HEK293T (cell line): ENCODE measurements at regions not wholly inside any gene's neighbourhood (a gene's known extent, or its start where the extent isn't known, plus 50 kb on each side); places are given as distances from the start of the nearest gene placed in this dataset.
A peak's percentile ranks its signal among the peaks of the same experiment; 100 is the strongest.
"Not testable (repeated sequence)": the region's sequence is repeated elsewhere in the genome, so short reads cannot be mapped to it uniquely, and the experiment has no call there.

Experiments
- CTCF ChIA-PET: fragments of 350-600 bp; formaldehyde crosslinking; extraction: SDS; loops from one replicate; lab custom pipeline; 2021; ENCODE audit warnings: antibody characterized with exemption, inconsistent platforms; lab: Yijun Ruan, JAX
- POLR2A ChIA-PET: fragments of 350-600 bp; formaldehyde crosslinking; extraction: SDS; loops from one replicate; lab custom pipeline; 2020; ENCODE audit warnings: antibody characterized with exemption, inconsistent platforms; lab: Yijun Ruan, JAX
- DNase-seq: peaks from one replicate; pipeline ENCODE4 v3.0.0; 2012; ENCODE audit warnings: mixed read lengths; ENCODE audit errors: extremely low spot score
- ARNT ChIP-seq: fragments of 450-650 bp; IDR thresholded peaks from 2 replicates; pipeline ENCODE4 v1.6.1; 2017; ENCODE audit warnings: mild to moderate bottlenecking
- BHLHE40 ChIP-seq: fragments of 450-650 bp; IDR thresholded peaks from 2 replicates; pipeline ENCODE4 v1.6.1; 2016; ENCODE audit warnings: mild to moderate bottlenecking, moderate library complexity, borderline replicate concordance
- CTBP1 ChIP-seq: fragments of 450-650 bp; IDR thresholded peaks from 2 replicates; pipeline ENCODE4 v1.6.1; 2016; ENCODE audit warnings: borderline replicate concordance
- ELF4 ChIP-seq: fragments of 450-650 bp; IDR thresholded peaks from 2 replicates; pipeline ENCODE4 v1.6.1; 2017; ENCODE audit warnings: antibody characterized with exemption
- FOXA1 ChIP-seq: fragments of 450-650 bp; IDR thresholded peaks from 2 replicates; pipeline ENCODE4 v1.6.1; 2016; ENCODE audit warnings: mild to moderate bottlenecking
- FOXK2 ChIP-seq: fragments of 450-650 bp; IDR thresholded peaks from 2 replicates; pipeline ENCODE4 v1.6.1; 2016; ENCODE audit warnings: mild to moderate bottlenecking
- FOXM1 ChIP-seq: fragments of 450-650 bp; IDR thresholded peaks from 2 replicates; pipeline ENCODE4 v1.6.1; 2017; ENCODE audit warnings: mild to moderate bottlenecking, borderline replicate concordance
- HDGF ChIP-seq: fragments of 450-650 bp; IDR thresholded peaks from 2 replicates; pipeline ENCODE4 v1.6.1; 2017; ENCODE audit warnings: antibody characterized with exemption, borderline replicate concordance
- L3MBTL2 ChIP-seq: fragments of 450-650 bp; conservative IDR thresholded peaks from 2 replicates; pipeline ENCODE4 v1.6.1; 2016; ENCODE audit warnings: mild to moderate bottlenecking
- LEF1 ChIP-seq: fragments of 450-650 bp; IDR thresholded peaks from 2 replicates; pipeline ENCODE4 v1.6.1; 2017; ENCODE audit warnings: mild to moderate bottlenecking, borderline replicate concordance
- NFRKB ChIP-seq: fragments of 450-650 bp; IDR thresholded peaks from 2 replicates; pipeline ENCODE4 v1.6.1; 2016; ENCODE audit warnings: mild to moderate bottlenecking, moderate library complexity
- SP1 ChIP-seq: fragments of 450-650 bp; IDR thresholded peaks from 2 replicates; pipeline ENCODE4 v1.6.1; 2017
- SUZ12 ChIP-seq: fragments of 450-650 bp; IDR thresholded peaks from 2 replicates; pipeline ENCODE4 v1.6.1; 2016; ENCODE audit warnings: mild to moderate bottlenecking
- TARDBP ChIP-seq: fragments of 450-650 bp; IDR thresholded peaks from 2 replicates; pipeline ENCODE4 v1.6.1; 2016
- ZNF384 ChIP-seq: fragments of 450-650 bp; IDR thresholded peaks from 2 replicates; pipeline ENCODE4 v1.6.1; 2016
- TF ChIP-seq, protein P1 (sequence below): fragments of 450-650 bp; IDR thresholded peaks from 2 replicates; pipeline ENCODE4 v1.6.1; 2016

DNA sequence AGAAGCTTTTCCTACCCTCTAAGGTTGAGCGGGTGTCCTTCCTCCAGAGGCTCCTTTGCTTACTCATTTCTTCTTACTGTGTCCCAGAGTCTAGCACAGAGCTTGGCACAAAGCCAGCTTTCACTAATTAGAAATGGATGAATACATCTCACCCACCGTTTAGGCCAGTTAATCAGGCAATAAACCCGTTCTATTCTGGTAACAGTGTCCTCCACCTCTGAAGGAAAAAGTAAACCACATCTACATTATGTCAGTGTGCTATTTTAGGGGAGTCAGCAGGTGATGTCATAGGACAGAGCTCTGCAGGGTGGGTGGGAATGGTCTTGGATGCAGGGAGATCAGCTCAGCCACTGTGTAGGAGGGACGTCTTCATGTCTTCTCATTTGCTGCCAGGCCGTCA lies 109.2 kb downstream of the OSTF1 start:
- CTCF ChIA-PET = no interaction called here
- POLR2A ChIA-PET = no interaction called here
- DNase-seq = no peak
- TF ChIP-seq ELF4 = no peak
- TF ChIP-seq CTBP1 = no peak
- no peak for TF ChIP-seq ZNF384
- no peak for TF ChIP-seq SP1
- no peak for TF ChIP-seq FOXM1
- no peak for TF ChIP-seq FOXA1
- no peak for TF ChIP-seq SUZ12
- TF ChIP-seq LEF1 = no peak
- no peak for TF ChIP-seq NFRKB
- TF ChIP-seq ARNT = no peak
- TF ChIP-seq L3MBTL2 = no peak
- no peak for TF ChIP-seq HDGF

DNA sequence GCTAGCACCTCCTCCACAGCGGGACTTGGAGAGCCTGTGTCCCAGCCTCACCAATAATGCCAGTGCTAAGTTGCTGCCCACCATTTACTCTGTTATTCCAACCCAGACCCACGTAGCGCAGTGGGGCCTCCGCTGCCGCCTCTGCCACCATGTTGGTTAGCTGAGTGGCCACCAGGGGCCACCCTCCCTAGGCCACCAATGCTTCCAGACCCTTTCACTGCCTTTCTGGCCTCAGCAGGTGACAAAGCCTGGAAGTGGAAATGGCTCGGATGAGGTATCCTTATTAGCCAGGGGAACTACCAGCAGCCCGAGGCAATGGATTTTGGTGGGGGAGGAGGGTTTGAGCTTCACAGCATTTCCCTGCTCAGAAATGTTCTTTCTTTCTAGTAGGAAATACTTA lies 110.1 kb downstream of the OSTF1 start:
- ChIA-PET POLR2A (no interaction called here), CTCF (no interaction called here)
- no peak for TF ChIP-seq FOXA1
- TF ChIP-seq L3MBTL2 = no peak
- no peak for TF ChIP-seq FOXM1
- TF ChIP-seq TARDBP = no peak
- no peak for TF ChIP-seq ARNT
- no peak for TF ChIP-seq CTBP1
- TF ChIP-seq SUZ12 = no peak
- no peak for TF ChIP-seq LEF1
- TF ChIP-seq, protein P1, sequence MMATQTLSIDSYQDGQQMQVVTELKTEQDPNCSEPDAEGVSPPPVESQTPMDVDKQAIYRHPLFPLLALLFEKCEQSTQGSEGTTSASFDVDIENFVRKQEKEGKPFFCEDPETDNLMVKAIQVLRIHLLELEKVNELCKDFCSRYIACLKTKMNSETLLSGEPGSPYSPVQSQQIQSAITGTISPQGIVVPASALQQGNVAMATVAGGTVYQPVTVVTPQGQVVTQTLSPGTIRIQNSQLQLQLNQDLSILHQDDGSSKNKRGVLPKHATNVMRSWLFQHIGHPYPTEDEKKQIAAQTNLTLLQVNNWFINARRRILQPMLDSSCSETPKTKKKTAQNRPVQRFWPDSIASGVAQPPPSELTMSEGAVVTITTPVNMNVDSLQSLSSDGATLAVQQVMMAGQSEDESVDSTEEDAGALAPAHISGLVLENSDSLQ = no peak
- DNase-seq = no peak

DNA sequence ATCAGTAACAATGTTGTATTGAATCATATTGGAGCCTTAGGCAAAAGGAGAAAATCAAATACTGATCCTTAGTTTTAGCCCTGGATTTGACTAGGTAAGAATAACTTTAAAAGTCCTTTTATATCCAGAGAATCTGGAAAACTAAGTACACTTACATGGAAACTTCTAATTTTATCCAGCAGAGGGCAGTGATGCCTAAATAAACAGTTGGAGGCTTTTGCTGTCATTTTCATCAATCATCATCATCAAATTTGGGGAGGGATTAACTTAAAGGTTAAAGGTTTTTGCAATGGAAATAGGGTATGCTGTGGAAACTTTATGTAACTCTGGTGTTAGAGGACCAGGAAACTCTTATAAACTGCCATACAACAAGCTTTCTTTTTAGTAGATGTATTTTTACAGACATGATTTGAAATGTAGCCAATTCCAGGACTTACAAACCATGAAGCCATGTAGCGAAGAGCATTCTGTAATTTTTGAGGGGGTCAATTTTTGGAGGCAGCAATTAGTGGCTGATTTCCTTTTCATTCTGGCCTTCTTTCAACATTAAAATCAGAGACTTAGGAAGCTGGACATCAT lies 112.7 kb downstream of the OSTF1 start:
- no peak for TF ChIP-seq BHLHE40
- TF ChIP-seq, protein P1 = peak; percentile 89
- CTCF ChIA-PET = interaction anchor here (1.0 kb wide), 1 partner anchor 39 kb away, joined by 3 read pairs; no protein-coding TSS in a partner anchor
- peak; percentile 21 for DNase-seq
- POLR2A ChIA-PET = no interaction called here

DNA sequence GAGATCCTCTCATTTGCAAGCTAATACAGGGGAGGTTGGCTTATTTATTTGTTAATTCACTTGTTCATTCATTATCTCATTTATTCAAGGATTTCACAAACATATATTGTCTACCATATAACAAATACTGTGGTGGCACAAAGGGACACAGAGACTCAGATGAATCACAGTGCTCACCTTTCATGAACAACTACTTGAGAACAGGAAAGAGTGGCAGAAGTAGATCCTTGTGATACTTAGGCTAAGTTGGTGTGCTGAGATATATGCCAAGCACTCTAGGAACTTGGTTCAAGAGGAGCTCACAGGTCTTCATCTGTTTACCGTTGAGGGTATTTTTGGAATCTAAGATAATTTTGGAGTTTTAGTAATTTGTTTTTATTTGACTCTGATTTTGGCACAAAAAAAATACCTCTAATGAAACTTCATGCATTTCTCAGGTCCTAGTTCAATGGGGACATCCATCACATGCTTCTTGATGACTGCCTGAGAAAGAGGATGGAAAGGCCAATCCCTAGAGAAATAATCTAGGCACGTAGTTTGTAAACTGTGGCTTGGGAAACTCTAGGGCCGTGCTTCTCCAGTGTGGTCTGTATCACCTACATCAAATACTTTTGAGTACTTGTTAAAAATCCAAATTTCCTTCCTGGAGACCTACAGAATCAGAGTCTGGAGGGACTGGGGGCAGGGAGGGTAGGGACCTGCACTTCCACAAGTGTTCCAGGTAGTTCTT lies 113.3 kb downstream of the OSTF1 start:
- TF ChIP-seq LEF1 = no peak
- TF ChIP-seq, protein P1 = no peak
- no peak for TF ChIP-seq HDGF
- no peak for TF ChIP-seq FOXM1
- TF ChIP-seq NFRKB = no peak
- TF ChIP-seq SUZ12 = no peak
- no peak for TF ChIP-seq ELF4
- no peak for TF ChIP-seq BHLHE40
- TF ChIP-seq L3MBTL2 = no peak
- no peak for TF ChIP-seq FOXA1
- no peak for TF ChIP-seq ZNF384
- no peak for TF ChIP-seq CTBP1
- TF ChIP-seq FOXK2 = no peak
- no peak for TF ChIP-seq SP1
- TF ChIP-seq ARNT = no peak
- no peak for TF ChIP-seq TARDBP
- no peak for DNase-seq
- ChIA-PET CTCF (interaction anchor here (1.0 kb wide), 1 partner anchor 38 kb away, joined by 3 read pairs; no protein-coding TSS in a partner anchor), POLR2A (no interaction called here)

DNA sequence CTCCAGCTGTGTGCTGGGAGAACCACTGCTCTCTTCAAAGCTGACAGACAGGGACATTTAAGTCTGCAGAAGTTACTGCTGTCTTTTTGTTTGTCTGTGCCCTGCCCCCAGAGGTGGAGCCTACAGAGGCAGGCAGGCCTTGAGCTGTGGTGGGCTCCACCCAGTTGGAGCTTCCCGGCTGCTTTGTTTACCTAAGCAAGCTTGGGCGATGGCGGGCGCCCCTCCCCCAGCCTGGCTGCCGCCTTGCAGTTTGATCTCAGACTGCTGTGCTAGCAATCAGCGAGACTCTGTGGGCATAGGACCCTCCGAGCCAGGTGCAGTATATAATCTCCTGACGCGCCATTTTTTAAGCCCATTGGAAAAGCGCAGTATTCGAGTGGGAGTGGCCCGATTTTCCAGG lies 119.7 kb downstream of the OSTF1 start:
- DNase-seq, CTCF ChIA-PET, POLR2A ChIA-PET: not testable (repeated sequence)

DNA sequence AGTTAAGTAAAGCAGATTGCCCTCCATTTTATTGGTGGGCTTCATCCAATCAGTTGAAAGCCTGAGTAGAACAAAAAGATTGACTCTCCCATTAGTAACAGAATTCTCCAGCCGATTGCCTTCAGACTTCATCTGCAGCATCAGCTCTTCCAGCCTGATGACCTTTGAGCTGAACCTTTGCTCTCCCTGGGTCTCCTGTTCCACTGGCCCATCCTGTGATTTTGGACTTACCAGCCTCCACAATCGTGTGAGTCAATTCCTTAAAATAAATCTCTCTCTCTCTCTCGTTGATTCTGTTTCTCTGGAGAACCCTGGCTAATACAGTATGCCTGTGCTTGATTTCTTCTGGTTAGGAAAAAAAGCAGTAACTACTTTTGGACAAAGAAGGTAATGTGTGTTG lies 121.9 kb downstream of the OSTF1 start:
- CTCF ChIA-PET = interaction anchor here (0.6 kb wide), 1 partner anchor 22 kb away, joined by 5 read pairs; no protein-coding TSS in a partner anchor
- POLR2A ChIA-PET = no interaction called here
- TF ChIP-seq TARDBP = no peak
- TF ChIP-seq BHLHE40 = no peak
- no peak for DNase-seq

DNA sequence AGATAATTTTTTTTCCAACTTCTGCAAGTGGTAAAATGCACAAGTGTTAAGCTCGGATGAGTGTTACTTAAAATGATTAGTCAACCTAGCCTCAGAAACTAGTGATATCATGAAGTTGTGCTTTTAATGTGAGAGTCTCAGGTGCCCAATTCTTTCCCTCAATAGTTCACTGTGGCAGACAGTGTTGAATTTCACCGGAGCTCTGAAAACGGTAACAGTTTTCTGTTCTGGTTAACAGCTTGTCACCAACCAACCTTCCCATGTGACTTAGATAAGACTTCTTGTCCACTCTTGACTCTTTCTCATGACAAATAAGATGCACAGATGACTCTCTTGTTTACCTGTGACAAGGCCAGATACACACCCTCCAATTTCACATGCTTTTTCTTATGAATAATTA lies 125.5 kb downstream of the OSTF1 start:
- no peak for TF ChIP-seq HDGF
- TF ChIP-seq CTBP1 = no peak
- TF ChIP-seq NFRKB = no peak
- TF ChIP-seq TARDBP = no peak
- no peak for TF ChIP-seq LEF1
- TF ChIP-seq ARNT = no peak
- no peak for TF ChIP-seq SUZ12
- TF ChIP-seq FOXM1 = no peak
- TF ChIP-seq L3MBTL2 = no peak
- TF ChIP-seq BHLHE40 = no peak
- no peak for TF ChIP-seq SP1
- TF ChIP-seq ELF4 = no peak
- TF ChIP-seq, protein P1 = no peak
- DNase-seq = no peak
- CTCF ChIA-PET = no interaction called here
- POLR2A ChIA-PET = no interaction called here
